ENCODE measurements at regions not wholly inside any gene's neighbourhood (a gene's known extent, or its start where the extent isn't known, plus 50 kb on each side); places are given as distances from the start of the nearest gene placed in this dataset.

GRCh38 chr10:52645187-52645758 is 127.3 kb downstream of the MBL2 start:
- Mint-ChIP-seq H3K36me3 (ENCODE audit: unreplicated experiment) (no peaks in the 10 kb centered on the region), H3K4me1 (ENCODE audit: low read depth, unreplicated experiment) (no peaks in the 10 kb centered on the region), H3K4me3 (ENCODE audit: unreplicated experiment) (no peak overlapping the region), H3K27me3 (ENCODE audit: unreplicated experiment) (no peaks in the 10 kb centered on the region), H3K9me3 (ENCODE audit: unreplicated experiment) (no peaks in the 10 kb centered on the region), H3K27ac (ENCODE audit: unreplicated experiment) (no peak overlapping the region)
- TF ChIP-seq CTCF (IDR thresholded peaks at IDR 0.05; ENCODE audit: partially characterized antibody, unreplicated experiment): no peak
- no peak for DNase-seq

GRCh38 chr10:52649511-52649910 is 123.1 kb downstream of the MBL2 start:
- no peak overlapping the region for H3K4me3 Mint-ChIP-seq (ENCODE audit: unreplicated experiment)
- H3K27me3 Mint-ChIP-seq (ENCODE audit: unreplicated experiment): peaks cover 1% of the 10 kb centered on the region
- H3K4me1 Mint-ChIP-seq (ENCODE audit: low read depth, unreplicated experiment): no peaks in the 10 kb centered on the region
- TF ChIP-seq CTCF (IDR thresholded peaks at IDR 0.05; ENCODE audit: partially characterized antibody, unreplicated experiment): no peak
- H3K36me3 Mint-ChIP-seq (ENCODE audit: unreplicated experiment): no peaks in the 10 kb centered on the region
- no peak overlapping the region for H3K27ac Mint-ChIP-seq (ENCODE audit: unreplicated experiment)
- DNase-seq: no peak
- H3K9me3 Mint-ChIP-seq (ENCODE audit: unreplicated experiment): no peaks in the 10 kb centered on the region

- H3K27me3 Mint-ChIP-seq (ENCODE audit: unreplicated experiment): peaks cover 1% of the 10 kb centered on the region
Measured at GRCh38 chr10:52650873-52651272, 121.7 kb downstream of the MBL2 start.

GRCh38 chr10:52651293-52651692 is 121.3 kb downstream of the MBL2 start:
- Mint-ChIP-seq H3K27me3 (ENCODE audit: unreplicated experiment) (peaks cover 1% of the 10 kb centered on the region), H3K4me3 (ENCODE audit: unreplicated experiment) (no peak overlapping the region), H3K9me3 (ENCODE audit: unreplicated experiment) (no peaks in the 10 kb centered on the region), H3K27ac (ENCODE audit: unreplicated experiment) (no peak overlapping the region), H3K4me1 (ENCODE audit: low read depth, unreplicated experiment) (no peaks in the 10 kb centered on the region), H3K36me3 (ENCODE audit: unreplicated experiment) (no peaks in the 10 kb centered on the region)
- TF ChIP-seq CTCF (IDR thresholded peaks at IDR 0.05; ENCODE audit: partially characterized antibody, unreplicated experiment): no peak
- no peak for DNase-seq

More at GRCh38 chr10:52650873-52651272, 121.7 kb downstream of the MBL2 start:
- Mint-ChIP-seq H3K27ac (ENCODE audit: unreplicated experiment) (no peak overlapping the region), H3K4me3 (ENCODE audit: unreplicated experiment) (no peak overlapping the region), H3K36me3 (ENCODE audit: unreplicated experiment) (no peaks in the 10 kb centered on the region), H3K4me1 (ENCODE audit: low read depth, unreplicated experiment) (no peaks in the 10 kb centered on the region), H3K9me3 (ENCODE audit: unreplicated experiment) (no peaks in the 10 kb centered on the region)
- no peak for TF ChIP-seq CTCF (IDR thresholded peaks at IDR 0.05; ENCODE audit: partially characterized antibody, unreplicated experiment)
- no peak for DNase-seq

GRCh38 chr10:52652431-52653262 is 119.9 kb downstream of the MBL2 start:
- Mint-ChIP-seq H3K27ac (ENCODE audit: unreplicated experiment) (no peak overlapping the region), H3K36me3 (ENCODE audit: unreplicated experiment) (no peaks in the 10 kb centered on the region), H3K9me3 (ENCODE audit: unreplicated experiment) (no peaks in the 10 kb centered on the region), H3K4me3 (ENCODE audit: unreplicated experiment) (no peak overlapping the region), H3K4me1 (ENCODE audit: low read depth, unreplicated experiment) (no peaks in the 10 kb centered on the region), H3K27me3 (ENCODE audit: unreplicated experiment) (peaks cover 1% of the 10 kb centered on the region)
- no peak for DNase-seq
- TF ChIP-seq CTCF (IDR thresholded peaks at IDR 0.05; ENCODE audit: partially characterized antibody, unreplicated experiment): no peak
